ENCODE measurements at regions not wholly inside any gene's neighbourhood (a gene's known extent, or its start where the extent isn't known, plus 50 kb on each side); places are given as distances from the start of the nearest gene placed in this dataset.

- TF ChIP-seq CTCF (IDR thresholded peaks at IDR 0.05): no peak
- TF ChIP-seq POLR2AphosphoS5 (IDR thresholded peaks at IDR 0.05): no peak
These were observed 142.8 kb upstream of the PLSCR5 start for GRCh38 chr3:146747928-146748327.

Data from suprapubic skin (tissue), 3 donors.